Type B pancreatic cell (in vitro differentiated cells): ENCODE measurements at regions not wholly inside any gene's neighbourhood (a gene's known extent, or its start where the extent isn't known, plus 50 kb on each side); places are given as distances from the start of the nearest gene placed in this dataset.
"Not testable (repeated sequence)": the region's sequence is repeated elsewhere in the genome, so short reads cannot be mapped to it uniquely, and the experiment has no call there.

Experiments used
- DNase-seq: peaks from one replicate; pipeline ENCODE4 v3.0.0; 2021; ENCODE audit warnings: mixed read lengths; ENCODE audit not compliant: unreplicated experiment; ENCODE audit errors: extremely low spot score
- H3K27ac Mint-ChIP-seq: 2 replicates; pipeline ENCODE4 v1.8.0; 2021; ENCODE audit warnings: mild to moderate bottlenecking, mixed read lengths
- H3K27me3 Mint-ChIP-seq: 2 replicates; pipeline ENCODE4 v1.8.0; 2021; ENCODE audit warnings: mixed read lengths
- H3K36me3 Mint-ChIP-seq: 2 replicates; pipeline ENCODE4 v1.8.0; 2021; ENCODE audit warnings: mixed read lengths
- H3K4me1 Mint-ChIP-seq: one replicate; pipeline ENCODE4 v1.8.0; 2021; ENCODE audit warnings: mixed read lengths; ENCODE audit not compliant: unreplicated experiment
- H3K4me3 Mint-ChIP-seq: 2 replicates; pipeline ENCODE4 v1.8.0; 2021; ENCODE audit warnings: mild to moderate bottlenecking, mixed read lengths
- H3K9me3 Mint-ChIP-seq: 2 replicates; pipeline ENCODE4 v1.8.0; 2021; ENCODE audit warnings: mixed read lengths
- TF ChIP-seq, protein P1 (sequence below): fragments of 200-600 bp; sonication (generic); conservative IDR thresholded peaks from 2 replicates; pipeline ENCODE4 v1.5.0; 2021; ENCODE audit warnings: antibody characterized with exemption, mild to moderate bottlenecking

DNA sequence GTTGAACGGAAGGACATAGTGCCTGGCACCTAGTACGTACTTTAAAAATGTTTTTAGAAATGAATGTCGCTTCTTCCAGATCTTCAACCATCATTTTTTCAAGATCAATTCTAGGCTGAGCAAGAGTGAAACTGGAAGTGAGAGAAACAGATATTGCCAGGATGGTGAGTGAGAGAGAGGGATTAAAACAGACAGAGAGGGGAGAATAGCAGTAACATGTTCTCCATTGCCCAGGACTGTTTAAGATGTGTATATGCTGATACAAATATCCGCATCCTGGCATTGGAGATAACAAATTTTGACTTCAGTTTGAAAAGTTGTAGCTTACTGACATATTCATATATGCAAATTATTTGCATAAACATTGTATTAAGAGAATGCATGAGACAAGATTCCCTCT, 1156.1 kb downstream of the TBL1XR1 start:
- Mint-ChIP-seq H3K9me3 (peaks cover 6% of the 10 kb centered on the region), H3K36me3 (no peaks in the 10 kb centered on the region), H3K27me3 (peaks cover 5% of the 10 kb centered on the region), H3K27ac (no peak overlapping the region), H3K4me1 (peaks cover 5% of the 10 kb centered on the region), H3K4me3 (no peak overlapping the region)
- TF ChIP-seq, protein P1, sequence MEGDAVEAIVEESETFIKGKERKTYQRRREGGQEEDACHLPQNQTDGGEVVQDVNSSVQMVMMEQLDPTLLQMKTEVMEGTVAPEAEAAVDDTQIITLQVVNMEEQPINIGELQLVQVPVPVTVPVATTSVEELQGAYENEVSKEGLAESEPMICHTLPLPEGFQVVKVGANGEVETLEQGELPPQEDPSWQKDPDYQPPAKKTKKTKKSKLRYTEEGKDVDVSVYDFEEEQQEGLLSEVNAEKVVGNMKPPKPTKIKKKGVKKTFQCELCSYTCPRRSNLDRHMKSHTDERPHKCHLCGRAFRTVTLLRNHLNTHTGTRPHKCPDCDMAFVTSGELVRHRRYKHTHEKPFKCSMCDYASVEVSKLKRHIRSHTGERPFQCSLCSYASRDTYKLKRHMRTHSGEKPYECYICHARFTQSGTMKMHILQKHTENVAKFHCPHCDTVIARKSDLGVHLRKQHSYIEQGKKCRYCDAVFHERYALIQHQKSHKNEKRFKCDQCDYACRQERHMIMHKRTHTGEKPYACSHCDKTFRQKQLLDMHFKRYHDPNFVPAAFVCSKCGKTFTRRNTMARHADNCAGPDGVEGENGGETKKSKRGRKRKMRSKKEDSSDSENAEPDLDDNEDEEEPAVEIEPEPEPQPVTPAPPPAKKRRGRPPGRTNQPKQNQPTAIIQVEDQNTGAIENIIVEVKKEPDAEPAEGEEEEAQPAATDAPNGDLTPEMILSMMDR, result no peak
- no peak for DNase-seq

DNA sequence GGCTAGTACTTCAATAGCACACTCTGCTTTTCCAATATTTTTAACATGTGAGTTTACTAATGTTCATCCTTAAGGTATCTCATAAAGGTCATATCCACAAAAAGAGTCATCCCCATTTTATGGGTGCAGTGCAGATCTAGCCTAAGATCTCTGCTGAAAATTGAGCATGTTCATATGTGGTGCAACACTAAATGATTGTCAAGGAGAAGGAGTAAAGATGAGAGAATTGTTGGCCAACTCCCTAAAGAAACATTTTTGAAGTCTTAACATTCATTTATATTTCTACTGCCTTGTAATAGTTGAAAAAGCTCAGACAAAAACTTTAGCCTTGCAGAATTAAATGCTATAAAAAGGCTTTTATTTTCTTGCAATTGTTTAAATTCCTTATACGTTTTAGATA, 1159.6 kb downstream of the TBL1XR1 start:
- DNase-seq, result no peak
- Mint-ChIP-seq H3K4me1 (peaks cover 5% of the 10 kb centered on the region), H3K9me3 (peaks cover 6% of the 10 kb centered on the region), H3K4me3 (no peak overlapping the region), H3K36me3 (no peaks in the 10 kb centered on the region), H3K27me3 (peaks cover 3% of the 10 kb centered on the region), H3K27ac (no peak overlapping the region)
- TF ChIP-seq, protein P1, result no peak

DNA sequence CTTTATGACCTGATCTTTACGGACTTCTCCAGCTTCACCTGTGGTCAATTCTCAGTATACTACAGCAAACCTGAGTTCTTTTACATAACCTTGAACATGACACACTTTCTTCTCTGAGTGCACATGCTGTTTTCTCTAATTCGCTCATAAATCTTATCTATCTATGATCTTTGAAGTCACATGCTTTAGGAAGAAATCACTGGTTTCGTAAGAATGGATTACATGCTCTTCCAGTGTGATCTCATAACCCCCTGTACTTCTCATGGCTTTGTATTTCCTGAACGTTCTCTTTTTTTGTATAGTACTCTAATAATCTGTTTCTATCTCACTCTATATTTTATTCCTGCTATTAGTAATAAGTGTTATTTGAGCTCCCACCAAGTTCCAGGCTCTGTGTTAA, 1165.2 kb downstream of the TBL1XR1 start:
- H3K4me3 Mint-ChIP-seq, result no peak overlapping the region

DNA sequence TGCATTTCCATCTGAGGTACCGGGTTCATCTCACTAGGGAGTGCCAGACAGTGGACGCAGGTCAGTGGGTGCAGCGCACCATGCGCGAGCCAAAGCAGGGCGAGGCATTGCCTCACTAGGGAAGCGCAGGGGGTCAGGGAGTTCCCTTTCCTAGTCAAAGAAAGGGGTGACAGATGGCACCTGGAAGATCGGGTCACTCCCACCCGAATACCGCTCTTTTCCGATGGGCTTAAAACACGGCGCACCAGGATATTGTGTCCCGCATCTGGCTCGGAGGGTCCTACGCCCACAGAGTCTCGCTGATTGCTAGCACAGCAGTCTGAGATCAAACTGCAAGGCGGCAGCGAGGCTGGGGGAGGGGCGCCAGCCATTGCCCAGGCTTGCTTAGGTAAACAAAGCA, 1157.1 kb downstream of the NAALADL2 start:
- H3K27me3 Mint-ChIP-seq, H3K9me3 Mint-ChIP-seq, H3K4me3 Mint-ChIP-seq, H3K4me1 Mint-ChIP-seq, H3K27ac Mint-ChIP-seq, DNase-seq, H3K36me3 Mint-ChIP-seq: not testable (repeated sequence)

More for the DNA sequence above, 1165.2 kb downstream of the TBL1XR1 start:
- no peaks in the 10 kb centered on the region for H3K9me3 Mint-ChIP-seq
- TF ChIP-seq, protein P1, result no peak
- H3K4me1 Mint-ChIP-seq, result no peaks in the 10 kb centered on the region
- no peak for DNase-seq
- no peaks in the 10 kb centered on the region for H3K27me3 Mint-ChIP-seq
- H3K27ac Mint-ChIP-seq, result no peak overlapping the region
- no peaks in the 10 kb centered on the region for H3K36me3 Mint-ChIP-seq

DNA sequence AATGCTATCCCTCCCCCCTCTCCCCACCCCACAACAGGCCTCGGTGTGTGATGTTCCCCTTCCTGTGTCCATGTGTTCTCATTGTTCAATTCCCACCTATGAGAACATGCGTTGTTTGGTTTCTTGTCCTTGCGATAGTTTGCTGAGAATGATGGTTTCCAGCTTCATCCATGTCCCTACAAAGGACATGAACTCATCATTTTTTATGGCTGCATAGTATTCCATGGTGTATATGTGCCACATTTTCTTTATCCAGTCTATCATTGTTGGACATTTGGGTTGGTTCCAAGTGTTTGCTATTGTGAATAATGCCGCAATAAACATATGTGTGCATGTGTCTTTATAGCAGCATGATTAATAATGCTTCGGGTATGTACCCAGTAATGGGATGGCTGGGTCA, 1156.1 kb downstream of the NAALADL2 start:
- not testable (repeated sequence) for H3K9me3 Mint-ChIP-seq, H3K36me3 Mint-ChIP-seq, H3K4me1 Mint-ChIP-seq, H3K27ac Mint-ChIP-seq, H3K27me3 Mint-ChIP-seq, H3K4me3 Mint-ChIP-seq, DNase-seq

DNA sequence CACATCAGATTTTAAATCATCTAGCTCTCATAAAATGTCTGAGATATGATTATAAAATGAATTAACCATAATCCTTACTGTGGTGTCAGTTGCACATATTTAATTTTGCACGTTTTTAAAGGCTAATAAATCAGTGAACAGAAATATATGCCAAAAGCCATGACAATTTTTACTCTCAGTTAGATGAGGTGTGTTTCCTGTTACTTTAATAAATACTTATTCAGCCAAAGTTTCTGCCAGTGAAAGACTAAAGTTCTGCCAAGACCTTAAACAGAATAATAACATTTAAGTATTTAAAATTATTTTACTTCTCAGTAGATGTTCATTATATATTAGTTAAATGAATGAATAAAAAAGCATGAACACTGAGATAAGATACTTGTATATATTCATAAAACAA, 1150.1 kb downstream of the NAALADL2 start:
- Mint-ChIP-seq H3K27ac (no peak overlapping the region), H3K4me1 (no peaks in the 10 kb centered on the region), H3K9me3 (no peaks in the 10 kb centered on the region), H3K4me3 (no peak overlapping the region), H3K36me3 (no peaks in the 10 kb centered on the region), H3K27me3 (no peaks in the 10 kb centered on the region)
- TF ChIP-seq, protein P1, result no peak
- DNase-seq, result no peak

DNA sequence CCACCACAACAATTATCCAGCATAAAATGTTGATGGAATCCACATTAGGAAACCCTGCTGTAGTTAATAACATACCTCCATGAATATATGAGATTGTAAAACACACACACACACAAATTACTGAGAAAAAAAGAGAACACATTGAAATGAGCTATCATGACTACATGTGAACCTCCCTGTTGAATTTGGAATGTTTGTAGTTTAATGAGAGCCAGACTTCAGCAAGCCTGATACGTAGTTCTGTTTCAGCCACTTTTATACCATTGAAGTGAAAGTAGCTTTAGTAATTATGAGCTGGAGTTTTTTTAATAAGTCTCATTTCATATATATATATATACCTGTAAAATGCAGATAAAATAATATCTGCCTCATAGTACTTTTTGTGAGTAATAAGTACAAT, 1146.4 kb downstream of the NAALADL2 start:
- H3K9me3 Mint-ChIP-seq, result no peaks in the 10 kb centered on the region
- H3K4me3 Mint-ChIP-seq, result no peak overlapping the region
- TF ChIP-seq, protein P1, result no peak
- H3K27ac Mint-ChIP-seq, result no peak overlapping the region
- H3K36me3 Mint-ChIP-seq, result no peaks in the 10 kb centered on the region
- H3K4me1 Mint-ChIP-seq, result no peaks in the 10 kb centered on the region
- no peak for DNase-seq
- H3K27me3 Mint-ChIP-seq, result no peaks in the 10 kb centered on the region
